Stimulated activated CD4-positive, alpha-beta T cell treated with anti-CD3 and anti-CD28 coated beads, Interleukin-1b, Interleukin-23, amount 100 ng/mL, for 1 hour (primary cell): ENCODE measurements at regions not wholly inside any gene's neighbourhood (a gene's known extent, or its start where the extent isn't known, plus 50 kb on each side); places are given as distances from the start of the nearest gene placed in this dataset.
"Not testable (repeated sequence)": the region's sequence is repeated elsewhere in the genome, so short reads cannot be mapped to it uniquely, and the experiment has no call there.

Experiments
- DNase-seq, 2 donors: peaks; one replicate each; pipeline ENCODE4 v3.0.0-alpha.2; 2020; ENCODE audit warnings: low read depth in 2 of 2

DNA sequence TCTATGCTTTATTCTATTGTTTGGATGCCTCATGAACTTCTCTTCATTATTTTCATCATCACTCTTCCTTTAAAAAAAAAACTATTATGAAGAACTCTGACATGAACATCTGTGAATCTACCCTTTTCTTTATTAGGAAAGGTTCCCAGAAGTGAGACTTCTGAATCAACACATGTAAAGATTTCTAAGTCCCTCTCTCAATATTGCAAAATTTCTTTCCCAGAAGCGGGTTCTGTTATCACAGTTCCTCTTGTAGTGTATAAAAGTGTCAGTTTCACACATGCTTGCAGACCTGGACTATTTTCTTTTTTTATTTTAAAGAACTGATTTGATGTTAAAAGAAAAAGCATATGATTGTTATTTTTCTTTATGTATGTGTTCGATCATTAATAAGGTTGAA, 330.8 kb upstream of the KLF3 start:
- DNase-seq = no peak

DNA sequence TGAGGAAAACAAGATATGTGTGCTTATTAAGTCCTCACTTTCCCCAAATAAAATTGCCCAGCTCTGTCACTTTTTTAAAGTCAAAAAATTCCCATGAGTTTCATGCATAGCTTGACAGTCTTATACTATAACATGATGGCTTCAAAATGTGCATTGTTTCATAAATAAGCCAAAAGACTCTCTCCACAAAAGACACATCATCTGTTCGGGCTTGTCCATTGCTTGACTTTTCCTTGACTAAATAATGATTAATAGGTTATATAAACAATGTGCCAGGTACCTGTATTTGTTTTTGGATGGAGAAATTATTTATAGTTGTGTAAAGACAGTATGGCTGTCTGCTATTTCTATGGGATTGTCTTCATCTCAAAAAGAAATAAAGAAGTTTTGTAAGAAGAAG, 329.2 kb upstream of the KLF3 start:
- DNase-seq = no peak

DNA sequence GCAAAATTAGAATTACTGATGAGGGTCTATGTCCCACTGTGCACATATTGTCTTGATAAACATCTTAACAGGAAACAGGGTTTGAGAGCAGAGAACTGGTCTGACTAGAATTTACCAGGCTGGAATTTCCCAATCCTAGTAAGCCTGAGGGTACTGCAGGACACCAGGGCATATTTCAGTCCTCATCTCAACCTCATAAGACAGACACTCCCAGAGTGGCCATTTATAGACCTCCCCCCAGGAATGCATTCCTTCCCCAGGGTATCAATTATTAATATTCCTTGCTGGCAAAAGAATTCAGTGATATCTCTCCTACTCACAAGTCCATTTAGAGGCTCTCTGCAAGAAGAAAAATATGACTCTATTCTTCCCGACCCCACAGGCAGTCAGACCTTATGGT, 325.1 kb upstream of the KLF3 start:
- not testable (repeated sequence) for DNase-seq

GRCh38 chr4:38343608-38344007, 320.4 kb upstream of the KLF3 start:
- DNase-seq = no peak

- no peak for DNase-seq
These were observed 319.1 kb upstream of the KLF3 start for GRCh38 chr4:38344929-38345328.

- no peak for DNase-seq
These were observed 316.7 kb upstream of the KLF3 start for GRCh38 chr4:38347251-38347650.

DNA sequence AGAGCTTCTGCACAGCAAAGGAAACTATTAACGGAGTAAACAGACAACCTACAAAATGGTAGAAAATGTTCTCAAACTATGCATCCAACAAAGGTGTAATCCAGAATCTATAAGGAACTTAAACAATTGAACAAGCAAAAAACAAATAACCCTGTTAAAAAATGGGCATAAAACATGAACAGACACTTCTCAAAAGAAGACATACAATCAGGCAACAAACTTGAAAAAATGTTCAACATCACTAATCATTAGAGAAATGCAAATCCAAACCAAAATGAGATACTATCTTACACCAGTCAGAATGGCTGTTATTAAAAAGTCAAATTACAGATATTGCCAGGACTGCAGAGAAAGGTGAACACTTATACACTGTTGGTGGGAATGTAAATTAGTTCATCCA, 309.6 kb upstream of the KLF3 start:
- no peak for DNase-seq

DNA sequence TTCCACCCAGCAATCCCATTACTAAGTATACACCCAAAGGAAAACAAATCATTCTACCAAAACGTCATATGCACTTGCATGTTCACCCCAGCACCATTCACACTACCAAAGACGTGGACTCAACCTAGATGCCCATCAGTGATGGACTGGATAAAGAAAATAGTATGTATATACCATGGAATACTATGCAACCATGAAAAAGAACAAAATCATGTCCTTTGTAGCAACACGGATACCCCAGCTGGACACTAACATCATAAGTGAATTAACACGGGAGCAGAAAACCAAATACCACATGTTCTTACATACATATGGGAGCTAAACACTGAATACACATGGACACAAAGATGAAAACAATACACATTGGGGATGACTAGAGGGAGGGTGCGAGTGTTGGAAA, 309.1 kb upstream of the KLF3 start:
- no peak for DNase-seq

DNA sequence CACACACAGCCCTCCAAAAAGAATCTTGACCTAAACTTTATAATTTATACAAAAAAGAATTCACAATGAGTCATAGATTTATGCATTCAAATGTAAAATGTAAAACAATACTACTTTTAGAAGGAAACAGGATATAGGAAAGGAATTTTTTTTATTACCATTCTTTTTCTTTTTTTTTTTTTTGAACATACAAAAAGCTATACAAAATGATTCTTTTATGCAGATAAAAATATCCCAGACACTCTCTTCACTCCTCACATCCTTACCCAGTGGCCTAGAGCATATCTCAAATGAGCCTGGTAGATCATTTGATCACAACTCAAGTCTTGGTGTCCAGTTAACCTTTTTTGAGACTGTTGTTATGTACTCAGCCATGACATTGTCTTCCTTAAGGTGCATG, 307.3 kb upstream of the KLF3 start:
- DNase-seq = no peak

GRCh38 chr4:38357546-38357945, 306.5 kb upstream of the KLF3 start:
- no peak for DNase-seq

GRCh38 chr4:38359113-38359512, 304.9 kb upstream of the KLF3 start:
- no peak for DNase-seq

DNA sequence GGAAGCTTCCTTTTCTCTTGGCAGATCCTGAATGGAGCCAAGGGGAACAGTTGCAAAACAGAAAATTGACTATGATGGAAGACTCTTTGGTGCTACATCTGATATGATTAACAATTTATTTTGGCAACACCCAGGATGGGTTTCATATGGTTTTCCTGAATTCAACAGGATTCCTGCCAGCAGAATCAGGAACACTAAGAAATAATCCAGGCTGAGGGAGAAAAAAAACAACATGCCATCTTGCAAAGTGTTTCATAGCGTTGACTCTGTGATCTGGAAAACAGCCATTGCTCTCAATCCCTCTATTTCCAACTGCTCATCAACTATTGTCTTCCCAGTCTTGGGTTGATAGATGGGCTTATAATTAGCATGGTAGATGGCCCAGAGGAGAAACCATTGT, 303.8 kb upstream of the KLF3 start:
- DNase-seq = no peak

GRCh38 chr4:38364383-38364963, 299.5 kb upstream of the KLF3 start:
- no peak for DNase-seq

DNA sequence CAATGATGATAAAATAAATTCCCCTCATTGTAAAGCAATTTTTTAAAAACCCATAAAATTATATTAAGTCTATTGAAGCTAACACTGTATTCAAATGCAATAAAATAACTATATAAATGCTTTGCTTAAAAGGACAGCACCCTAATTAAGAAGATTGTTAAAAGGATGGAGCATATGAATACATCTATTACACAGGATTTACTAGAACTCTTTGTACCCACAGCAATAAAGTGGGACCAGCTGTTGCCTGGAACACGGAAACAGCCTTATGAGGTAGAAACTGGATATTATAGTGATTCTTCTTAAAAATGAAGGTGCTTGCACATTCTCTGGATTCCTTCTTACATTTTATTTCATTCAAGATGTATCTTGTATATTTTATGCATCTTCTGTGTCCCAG, 298.7 kb upstream of the KLF3 start:
- DNase-seq = no peak

DNA sequence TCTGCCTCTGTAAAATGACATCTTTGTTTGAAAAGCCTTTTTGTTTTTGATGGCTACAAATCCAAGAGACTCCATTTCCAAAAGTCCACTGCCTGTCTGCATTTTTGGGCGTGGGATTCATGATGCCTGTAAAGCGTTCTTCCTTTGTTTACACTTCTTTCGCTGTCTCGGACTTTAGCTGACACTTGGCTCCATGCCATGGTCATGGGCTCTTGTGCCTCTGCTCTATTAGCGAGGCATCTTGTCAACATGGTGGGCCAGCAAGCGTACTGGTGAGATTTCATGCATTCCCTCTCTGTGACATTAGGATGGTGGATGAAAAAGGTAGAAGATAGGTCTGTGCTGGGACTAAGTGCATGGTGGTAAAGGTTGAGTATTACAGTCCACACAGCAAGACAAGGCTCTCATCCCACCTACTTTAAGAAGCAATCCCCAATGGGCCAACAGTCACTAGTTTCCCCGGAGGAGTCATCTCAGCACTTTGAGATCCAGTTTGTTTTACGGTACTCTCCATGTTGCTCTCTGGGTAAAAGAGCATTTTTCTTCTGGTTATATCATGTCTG, 298.2 kb upstream of the KLF3 start:
- no peak for DNase-seq

GRCh38 chr4:38366456-38366855, 297.5 kb upstream of the KLF3 start:
- no peak for DNase-seq

GRCh38 chr4:38366997-38367396, 297.0 kb upstream of the KLF3 start:
- no peak for DNase-seq

GRCh38 chr4:38367642-38368174, 296.3 kb upstream of the KLF3 start:
- DNase-seq = no peak

- no peak for DNase-seq
These were observed 295.4 kb upstream of the KLF3 start for GRCh38 chr4:38368613-38369012.

- DNase-seq = no peak
These were observed 292.6 kb upstream of the KLF3 start for GRCh38 chr4:38371391-38371851.

- DNase-seq = no peak
These were observed 290.6 kb upstream of the KLF3 start for GRCh38 chr4:38373375-38373774.

- no peak for DNase-seq
These were observed 286.8 kb upstream of the KLF3 start for GRCh38 chr4:38377195-38377594.

GRCh38 chr4:38378478-38378877, 285.5 kb upstream of the KLF3 start:
- no peak for DNase-seq

- no peak for DNase-seq
These were observed 282.2 kb upstream of the KLF3 start for GRCh38 chr4:38381788-38382187.
